BJ (cell line): ENCODE measurements at regions not wholly inside any gene's neighbourhood (a gene's known extent, or its start where the extent isn't known, plus 50 kb on each side); places are given as distances from the start of the nearest gene placed in this dataset.
"Not testable (repeated sequence)": the region's sequence is repeated elsewhere in the genome, so short reads cannot be mapped to it uniquely, and the experiment has no call there.

Source experiments
- CTCF ChIA-PET: fragments of 350-600 bp; formaldehyde crosslinking; extraction: SDS; loops from one replicate; lab custom pipeline; 2021; ENCODE audit warnings: antibody characterized with exemption, inconsistent platforms; lab: Yijun Ruan, JAX
- POLR2A ChIA-PET: fragments of 300-600 bp; sonication (Branson Sonifier 250); formaldehyde crosslinking; extraction: SDS; loops from one replicate; lab custom pipeline; 2021; ENCODE audit warnings: antibody characterized with exemption; lab: Charles Lee
- DNase-seq: peaks from one replicate; pipeline ENCODE4 v3.0.0-alpha.2; 2011; ENCODE audit warnings: low read depth
- H3K27me3 ChIP-seq: 2 replicates; pipeline ENCODE4 v1.6.0; 2011; ENCODE audit warnings: low read length; ENCODE audit not compliant: control insufficient read depth, insufficient read depth
- H3K36me3 ChIP-seq: 2 replicates; pipeline ENCODE4 v1.5.1; 2011; ENCODE audit warnings: low read length; ENCODE audit not compliant: control insufficient read depth, insufficient read depth
- H3K4me3 ChIP-seq: 2 replicates; pipeline ENCODE4 v1.5.1; 2011; ENCODE audit warnings: low read depth, mild to moderate bottlenecking, control low read depth, low read length
- CTCF ChIP-seq: IDR thresholded peaks from 2 replicates; pipeline ENCODE4 v1.5.1; 2011; ENCODE audit warnings: low read depth, mild to moderate bottlenecking, control low read depth, inconsistent platforms, low read length, moderate library complexity; ENCODE audit not compliant: insufficient read depth

DNA sequence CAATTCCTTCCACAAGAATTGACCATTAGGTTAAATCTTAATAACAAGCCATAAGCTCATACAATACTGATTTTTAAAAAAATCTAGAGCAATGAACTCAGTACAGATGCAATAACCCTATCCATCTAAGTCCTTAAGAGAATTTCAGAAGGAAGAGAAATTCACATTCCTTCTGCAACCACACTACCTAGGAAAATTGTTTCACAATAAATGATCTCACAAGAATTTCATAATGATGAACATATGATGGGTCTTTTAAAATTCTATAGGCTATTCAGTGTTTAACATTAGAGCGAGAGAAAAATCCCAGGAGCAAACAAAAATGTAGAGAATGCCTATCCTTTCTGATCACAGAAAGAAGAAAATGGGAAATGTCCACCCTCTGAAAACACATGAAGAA lies 70.0 kb upstream of the MAGI2 start:
- no peak overlapping the region for H3K4me3 ChIP-seq
- ChIA-PET CTCF (no interaction called here), POLR2A (no interaction called here)
- no peaks in the 10 kb centered on the region for H3K27me3 ChIP-seq
- no peak for DNase-seq
- TF ChIP-seq CTCF: no peak
- no peaks in the 10 kb centered on the region for H3K36me3 ChIP-seq

- Histone ChIP-seq H3K27me3 (no peaks in the 10 kb centered on the region), H3K36me3 (no peaks in the 10 kb centered on the region), H3K4me3 (no peak overlapping the region)
- no peak for TF ChIP-seq CTCF
- ChIA-PET CTCF (no interaction called here), POLR2A (no interaction called here)
- no peak for DNase-seq
These were observed 67.1 kb upstream of the MAGI2 start for GRCh38 chr7:79520543-79520942.

DNA sequence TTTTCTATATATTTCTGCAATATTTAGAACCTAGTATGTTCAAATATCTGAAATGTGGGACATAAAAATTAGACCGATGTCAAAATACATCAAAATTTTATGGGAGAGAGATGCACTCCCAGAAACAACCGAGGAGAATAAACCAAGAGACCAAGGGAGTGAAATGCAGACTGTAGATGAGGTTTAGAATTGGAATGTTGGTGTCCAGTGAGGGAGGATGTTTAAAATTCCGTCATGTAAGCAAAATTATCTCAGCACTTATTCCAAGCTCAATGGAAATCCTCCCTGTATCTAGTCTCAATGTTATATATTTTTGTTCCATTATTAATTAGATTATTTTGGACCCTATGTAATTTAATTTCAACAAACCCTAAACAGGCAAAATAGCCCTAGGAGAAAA lies 61.9 kb upstream of the MAGI2 start:
- ChIA-PET CTCF (no interaction called here), POLR2A (no interaction called here)
- no peaks in the 10 kb centered on the region for H3K36me3 ChIP-seq
- no peak for DNase-seq
- H3K27me3 ChIP-seq: no peaks in the 10 kb centered on the region
- no peak overlapping the region for H3K4me3 ChIP-seq
- TF ChIP-seq CTCF: no peak

DNA sequence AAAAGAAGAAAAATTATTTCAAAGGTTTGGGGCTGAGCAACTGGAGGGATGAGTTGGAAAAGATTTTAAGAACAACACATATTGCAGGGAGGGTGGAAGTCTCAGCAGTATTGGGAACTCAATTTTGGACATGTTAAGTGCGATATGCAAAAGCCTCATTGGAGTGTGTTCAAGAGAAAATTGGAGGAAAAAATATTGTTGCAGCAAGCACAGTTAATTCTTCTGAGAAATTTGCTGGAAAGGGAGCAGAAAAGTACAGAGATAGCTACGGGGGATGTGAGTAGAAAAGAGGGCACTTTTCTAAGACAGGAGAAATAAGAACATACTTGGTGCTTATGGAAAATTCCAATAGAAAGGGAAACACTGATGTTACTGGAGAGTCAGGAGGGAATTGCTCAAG lies 59.8 kb upstream of the MAGI2 start:
- Histone ChIP-seq H3K4me3 (no peak overlapping the region), H3K36me3 (no peaks in the 10 kb centered on the region), H3K27me3 (no peaks in the 10 kb centered on the region)
- DNase-seq: no peak
- CTCF ChIA-PET: no interaction called here
- TF ChIP-seq CTCF: no peak
- POLR2A ChIA-PET: no interaction called here

DNA sequence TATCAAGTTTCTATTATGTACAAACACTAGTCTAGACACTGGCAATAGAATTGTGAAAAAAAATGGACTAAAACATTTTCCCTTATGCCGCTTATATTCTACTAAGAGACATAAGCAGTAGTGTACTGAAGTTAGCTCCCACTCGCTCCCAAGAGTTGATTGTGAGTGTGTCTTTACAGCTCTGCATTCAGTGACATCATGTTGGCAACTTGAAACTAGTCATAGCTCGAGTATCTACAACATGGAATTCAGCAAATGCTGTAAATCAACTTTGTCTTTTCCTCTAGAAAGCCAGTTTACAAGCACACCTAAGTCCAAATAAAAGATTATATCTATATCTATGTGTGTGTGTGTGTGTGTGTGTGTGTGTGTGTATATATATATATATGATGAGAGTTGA lies 58.8 kb upstream of the MAGI2 start:
- CTCF ChIA-PET: no interaction called here

GRCh38 chr7:79511056-79511455 lies 57.6 kb upstream of the MAGI2 start:
- DNase-seq, H3K4me3 ChIP-seq, H3K27me3 ChIP-seq, H3K36me3 ChIP-seq, CTCF ChIA-PET, POLR2A ChIA-PET: not testable (repeated sequence)

More for the DNA sequence above, 58.8 kb upstream of the MAGI2 start:
- TF ChIP-seq CTCF: no peak
- Histone ChIP-seq H3K36me3 (no peaks in the 10 kb centered on the region), H3K27me3 (no peaks in the 10 kb centered on the region), H3K4me3 (no peak overlapping the region)
- no peak for DNase-seq
- POLR2A ChIA-PET: no interaction called here
